ENCODE measurements at regions not wholly inside any gene's neighbourhood (a gene's known extent, or its start where the extent isn't known, plus 50 kb on each side); places are given as distances from the start of the nearest gene placed in this dataset.

- H3K4me2 ChIP-seq (ENCODE audit: low read length): no peak overlapping the region
- H3K79me2 ChIP-seq (ENCODE audit: control insufficient read depth, low read length): no peaks in the 10 kb centered on the region
- H4K20me1 ChIP-seq (ENCODE audit: control insufficient read depth, insufficient read depth, low read depth, low read length): no peaks in the 10 kb centered on the region
Measured at GRCh38 chr13:111648885-111649284, 328.4 kb downstream of the TEX29 start.

GRCh38 chr13:111650626-111651025 is 330.2 kb downstream of the TEX29 start:
- H3K36me3 ChIP-seq (ENCODE audit: control insufficient read depth, low read length): no peaks in the 10 kb centered on the region
- H3K4me3 ChIP-seq (ENCODE audit: low read length): no peak overlapping the region
- H3K9me2 ChIP-seq (replicated peaks; ENCODE audit: control insufficient read depth, low read length): no peaks in the 10 kb centered on the region
- H3K4me1 ChIP-seq (ENCODE audit: control insufficient read depth, low read length): no peaks in the 10 kb centered on the region
- H3K27me3 ChIP-seq (ENCODE audit: control insufficient read depth, low read length): no peaks in the 10 kb centered on the region
- no peaks in the 10 kb centered on the region for H3F3A ChIP-seq (ENCODE audit: control insufficient read depth, insufficient read depth)
- H3K4me2 ChIP-seq (ENCODE audit: low read length): no peak overlapping the region
- no peaks in the 10 kb centered on the region for H3K9me3 ChIP-seq (ENCODE audit: control insufficient read depth, insufficient read depth, low read length)
- no peak for TF ChIP-seq CTCF (IDR thresholded peaks at IDR 0.05; ENCODE audit: low read depth, low read length, poor library complexity, severe bottlenecking)
- TF ChIP-seq EZH2phosphoT487 (IDR thresholded peaks at IDR 0.05; ENCODE audit: borderline replicate concordance, low read length): no peak
- H3K79me2 ChIP-seq (ENCODE audit: control insufficient read depth, low read length): no peaks in the 10 kb centered on the region
- no peaks in the 10 kb centered on the region for H4K20me1 ChIP-seq (ENCODE audit: control insufficient read depth, insufficient read depth, low read depth, low read length)
- no peak overlapping the region for H3K27ac ChIP-seq (ENCODE audit: low read depth, low read length)

More at GRCh38 chr13:111648885-111649284, 328.4 kb downstream of the TEX29 start:
- Histone ChIP-seq H3F3A (ENCODE audit: control insufficient read depth, insufficient read depth) (no peaks in the 10 kb centered on the region), H3K4me3 (ENCODE audit: low read length) (no peak overlapping the region), H3K4me1 (ENCODE audit: control insufficient read depth, low read length) (no peaks in the 10 kb centered on the region), H3K27ac (ENCODE audit: low read depth, low read length) (no peak overlapping the region), H3K36me3 (ENCODE audit: control insufficient read depth, low read length) (no peaks in the 10 kb centered on the region), H3K9me3 (ENCODE audit: control insufficient read depth, insufficient read depth, low read length) (no peaks in the 10 kb centered on the region), H3K27me3 (ENCODE audit: control insufficient read depth, low read length) (no peaks in the 10 kb centered on the region), H3K9me2 (replicated peaks; ENCODE audit: control insufficient read depth, low read length) (no peaks in the 10 kb centered on the region)
- TF ChIP-seq EZH2phosphoT487 (IDR thresholded peaks at IDR 0.05; ENCODE audit: borderline replicate concordance, low read length): no peak
- no peak for TF ChIP-seq CTCF (IDR thresholded peaks at IDR 0.05; ENCODE audit: low read depth, low read length, poor library complexity, severe bottlenecking)

- no peaks in the 10 kb centered on the region for H3K27me3 ChIP-seq (ENCODE audit: control insufficient read depth, low read length)
- no peaks in the 10 kb centered on the region for H4K20me1 ChIP-seq (ENCODE audit: control insufficient read depth, insufficient read depth, low read depth, low read length)
- no peaks in the 10 kb centered on the region for H3K9me3 ChIP-seq (ENCODE audit: control insufficient read depth, insufficient read depth, low read length)
- H3K4me3 ChIP-seq (ENCODE audit: low read length): no peak overlapping the region
- H3K27ac ChIP-seq (ENCODE audit: low read depth, low read length): no peak overlapping the region
- H3K4me2 ChIP-seq (ENCODE audit: low read length): no peak overlapping the region
- no peaks in the 10 kb centered on the region for H3K9me2 ChIP-seq (replicated peaks; ENCODE audit: control insufficient read depth, low read length)
- no peaks in the 10 kb centered on the region for H3K36me3 ChIP-seq (ENCODE audit: control insufficient read depth, low read length)
- no peaks in the 10 kb centered on the region for H3F3A ChIP-seq (ENCODE audit: control insufficient read depth, insufficient read depth)
- H3K4me1 ChIP-seq (ENCODE audit: control insufficient read depth, low read length): no peaks in the 10 kb centered on the region
- no peaks in the 10 kb centered on the region for H3K79me2 ChIP-seq (ENCODE audit: control insufficient read depth, low read length)
- TF ChIP-seq EZH2phosphoT487 (IDR thresholded peaks at IDR 0.05; ENCODE audit: borderline replicate concordance, low read length): no peak
- no peak for TF ChIP-seq CTCF (IDR thresholded peaks at IDR 0.05; ENCODE audit: low read depth, low read length, poor library complexity, severe bottlenecking)
Measured at GRCh38 chr13:111652676-111653075, 332.2 kb downstream of the TEX29 start.

GRCh38 chr13:111654531-111654930 is 334.1 kb downstream of the TEX29 start:
- Histone ChIP-seq H3K9me2 (replicated peaks; ENCODE audit: control insufficient read depth, low read length) (no peaks in the 10 kb centered on the region), H4K20me1 (ENCODE audit: control insufficient read depth, insufficient read depth, low read depth, low read length) (no peaks in the 10 kb centered on the region), H3K36me3 (ENCODE audit: control insufficient read depth, low read length) (no peaks in the 10 kb centered on the region), H3K27ac (ENCODE audit: low read depth, low read length) (no peak overlapping the region), H3K9me3 (ENCODE audit: control insufficient read depth, insufficient read depth, low read length) (no peaks in the 10 kb centered on the region), H3K27me3 (ENCODE audit: control insufficient read depth, low read length) (no peaks in the 10 kb centered on the region), H3K79me2 (ENCODE audit: control insufficient read depth, low read length) (no peaks in the 10 kb centered on the region), H3K4me2 (ENCODE audit: low read length) (no peak overlapping the region), H3K4me3 (ENCODE audit: low read length) (no peak overlapping the region), H3K4me1 (ENCODE audit: control insufficient read depth, low read length) (no peaks in the 10 kb centered on the region), H3F3A (ENCODE audit: control insufficient read depth, insufficient read depth) (no peaks in the 10 kb centered on the region)
- TF ChIP-seq CTCF (IDR thresholded peaks at IDR 0.05; ENCODE audit: low read depth, low read length, poor library complexity, severe bottlenecking) (no peak), EZH2phosphoT487 (IDR thresholded peaks at IDR 0.05; ENCODE audit: borderline replicate concordance, low read length) (no peak)

Measured in DOHH2 (cell line).